IMR-90 (cell line): ENCODE measurements at regions not wholly inside any gene's neighbourhood (a gene's known extent, or its start where the extent isn't known, plus 50 kb on each side); places are given as distances from the start of the nearest gene placed in this dataset.

Source experiments
- ATAC-seq: fragments of 200-7000 bp; cut with Tn5 transposase; 2 replicates; pipeline ENCODE4 v1.9.1; 2020; ENCODE audit warnings: low read depth, mild to moderate bottlenecking, moderate library complexity
- BruUV-seq: library from RNA; stranded (reverse); fragments of 400-500 nt; replicated peaks from 2 replicates; lab custom pipeline; 2021; lab: Mats Ljungman, UMichigan
- CTCF ChIA-PET: fragments of 300-600 bp; formaldehyde crosslinking; extraction: SDS; loops from one replicate; lab custom pipeline; 2021; ENCODE audit warnings: antibody characterized with exemption; lab: Yijun Ruan, JAX
- POLR2A ChIA-PET: fragments of 300-600 bp; sonication (Branson Sonifier 250); formaldehyde crosslinking; loops from one replicate; lab custom pipeline; 2022; ENCODE audit warnings: antibody characterized with exemption; ENCODE audit not compliant: unreplicated experiment; lab: Charles Lee
- DNase-seq: peaks from one replicate; pipeline ENCODE4 v3.0.0; 2013
- H2AFZ ChIP-seq: replicated peaks from 2 replicates; pipeline ENCODE3; 2013; ENCODE audit warnings: low read length, mild to moderate bottlenecking; ENCODE audit not compliant: poor library complexity
- H2AK5ac ChIP-seq: 2 replicates; pipeline ENCODE4 v1.6.1; 2013; ENCODE audit warnings: low read depth, low read length, inconsistent platforms
- H2AK9ac ChIP-seq: replicated peaks from 2 replicates; pipeline ENCODE3; 2013; ENCODE audit warnings: mild to moderate bottlenecking, low read depth, low read length, moderate library complexity; ENCODE audit not compliant: poor library complexity
- H2BK120ac ChIP-seq: 2 replicates; pipeline ENCODE4 v1.6.1; 2013; ENCODE audit warnings: low read depth, low read length, inconsistent platforms
- H2BK15ac ChIP-seq: 3 replicates; pipeline ENCODE4 v1.6.1; 2013; ENCODE audit warnings: low read depth, low read length, inconsistent platforms
- H2BK20ac ChIP-seq: 2 replicates; pipeline ENCODE4 v1.6.1; 2013; ENCODE audit warnings: low read depth, mild to moderate bottlenecking, inconsistent platforms, low read length, moderate library complexity
- H2BK5ac ChIP-seq: 2 replicates; pipeline ENCODE4 v1.6.1; 2013; ENCODE audit warnings: mild to moderate bottlenecking, low read depth, low read length, inconsistent platforms; ENCODE audit not compliant: poor library complexity, severe bottlenecking
- H3K14ac ChIP-seq: replicated peaks from 2 replicates; pipeline ENCODE4 v1.6.1; 2013; ENCODE audit warnings: low read depth, low read length, inconsistent platforms
- H3K18ac ChIP-seq: 2 replicates; pipeline ENCODE4 v1.6.1; 2013; ENCODE audit warnings: low read depth, low read length, control low read depth
- H3K23ac ChIP-seq: 2 replicates; pipeline ENCODE4 v1.6.1; 2013; ENCODE audit warnings: low read depth, low read length, inconsistent platforms
- H3K27ac ChIP-seq: 2 replicates; pipeline ENCODE4 v1.5.1; 2013; ENCODE audit warnings: mild to moderate bottlenecking, control low read depth, low read length; ENCODE audit not compliant: insufficient read depth
- H3K27me3 ChIP-seq: 2 replicates; pipeline ENCODE4 v1.6.1; 2013; ENCODE audit warnings: low read length; ENCODE audit not compliant: control insufficient read depth, insufficient read depth
- H3K36me3 ChIP-seq: 2 replicates; pipeline ENCODE4 v1.6.1; 2013; ENCODE audit warnings: low read length, mixed read lengths; ENCODE audit not compliant: control insufficient read depth, insufficient read depth
- H3K4ac ChIP-seq: 2 replicates; pipeline ENCODE4 v1.6.1; 2013; ENCODE audit warnings: low read depth, low read length, inconsistent platforms
- H3K4me1 ChIP-seq: 2 replicates; pipeline ENCODE4 v1.6.1; 2013; ENCODE audit warnings: low read length, mixed read lengths; ENCODE audit not compliant: control insufficient read depth, insufficient read depth
- H3K4me2 ChIP-seq: 2 replicates; pipeline ENCODE4 v1.6.1; 2013; ENCODE audit warnings: low read depth, mild to moderate bottlenecking, control low read depth, low read length, moderate library complexity
- H3K4me3 ChIP-seq: 2 replicates; pipeline ENCODE4 v1.5.1; 2013; ENCODE audit warnings: low read depth, mild to moderate bottlenecking, control low read depth, low read length, moderate library complexity; ENCODE audit not compliant: insufficient read depth
- H3K56ac ChIP-seq: 2 replicates; pipeline ENCODE4 v1.6.1; 2013; ENCODE audit warnings: low read length, inconsistent platforms; ENCODE audit not compliant: insufficient read depth; ENCODE audit errors: extremely low read depth
- H3K79me1 ChIP-seq, 2 experiments: 2 replicates each; pipeline ENCODE4 v1.6.1; 2013; ENCODE audit warnings: low read length in 2 of 2, inconsistent platforms in 1 of 2, low read depth in 1 of 2
- H3K9ac ChIP-seq: 2 replicates; pipeline ENCODE4 v1.6.1; 2013; ENCODE audit warnings: low read depth, low read length, control low read depth
- H3K9me1 ChIP-seq: 2 replicates; pipeline ENCODE4 v1.6.1; 2013; ENCODE audit warnings: low read length, inconsistent platforms; ENCODE audit not compliant: insufficient read depth
- H3K9me3 ChIP-seq: 2 replicates; pipeline ENCODE4 v1.6.1; 2013; ENCODE audit warnings: low read length; ENCODE audit not compliant: control insufficient read depth, insufficient read depth
- H4K20me1 ChIP-seq: 2 replicates; pipeline ENCODE4 v1.6.1; 2013; ENCODE audit warnings: low read length, inconsistent platforms; ENCODE audit not compliant: insufficient read depth
- H4K5ac ChIP-seq: 2 replicates; pipeline ENCODE4 v1.6.1; 2013; ENCODE audit warnings: mild to moderate bottlenecking, low read depth, low read length, control low read depth
- H4K8ac ChIP-seq, 2 experiments: 2 replicates each; pipeline ENCODE4 v1.6.1; 2013; ENCODE audit warnings: low read depth in 2 of 2, low read length in 2 of 2, control low read depth in 1 of 2, inconsistent platforms in 1 of 2
- H4K91ac ChIP-seq: 2 replicates; pipeline ENCODE4 v1.6.1; 2013; ENCODE audit warnings: low read depth, low read length, inconsistent platforms; ENCODE audit not compliant: insufficient read depth
- BHLHE40 ChIP-seq: fragments of 150-350 bp; IDR thresholded peaks from 2 replicates; pipeline ENCODE4 v1.6.1; 2016; ENCODE audit warnings: mild to moderate bottlenecking, low read depth, low read length
- CEBPB ChIP-seq: IDR thresholded peaks from 2 replicates; pipeline ENCODE4 v1.6.1; 2012; ENCODE audit warnings: low read depth, low read length, improper control_type of control experiment
- CHD1 ChIP-seq: IDR thresholded peaks from 2 replicates; pipeline ENCODE4 v1.6.1; 2012; ENCODE audit warnings: low read depth, low read length, improper control_type of control experiment
- CTCF ChIP-seq: conservative IDR thresholded peaks from 2 replicates; pipeline ENCODE4 v1.5.1; 2012; ENCODE audit warnings: mild to moderate bottlenecking, low read depth, low read length, improper control_type of control experiment
- FOS ChIP-seq: fragments of 150-350 bp; IDR thresholded peaks from 2 replicates; pipeline ENCODE4 v1.6.1; 2016; ENCODE audit warnings: low read depth, low read length
- MAFK ChIP-seq: IDR thresholded peaks from 2 replicates; pipeline ENCODE4 v1.6.1; 2012; ENCODE audit warnings: low read depth, low read length, improper control_type of control experiment
- MAZ ChIP-seq: IDR thresholded peaks from 2 replicates; pipeline ENCODE4 v1.6.1; 2012; ENCODE audit warnings: low read depth, mild to moderate bottlenecking, low read length, improper control_type of control experiment, moderate library complexity, borderline replicate concordance
- MXI1 ChIP-seq: IDR thresholded peaks from 2 replicates; pipeline ENCODE4 v1.6.1; 2012; ENCODE audit warnings: low read depth, mild to moderate bottlenecking, low read length, moderate library complexity, borderline replicate concordance
- NFE2L2 ChIP-seq: fragments of 150-350 bp; IDR thresholded peaks from 2 replicates; pipeline ENCODE4 v1.6.1; 2016; ENCODE audit warnings: low read depth, mild to moderate bottlenecking, low read length
- POLR2A ChIP-seq: IDR thresholded peaks from 2 replicates; pipeline ENCODE4 v1.6.1; 2012; ENCODE audit warnings: mild to moderate bottlenecking, low read depth, low read length
- RAD21 ChIP-seq: IDR thresholded peaks from 2 replicates; pipeline ENCODE4 v1.6.1; 2012; ENCODE audit warnings: low read length, improper control_type of control experiment
- RCOR1 ChIP-seq: IDR thresholded peaks from 2 replicates; pipeline ENCODE4 v1.6.1; 2012; ENCODE audit warnings: mild to moderate bottlenecking, low read length, improper control_type of control experiment; ENCODE audit not compliant: insufficient replicate concordance
- RFX5 ChIP-seq: IDR thresholded peaks from 2 replicates; pipeline ENCODE4 v1.8.0; 2012; ENCODE audit warnings: low read depth, mild to moderate bottlenecking, low read length, moderate library complexity
- SMC3 ChIP-seq: fragments of 150-350 bp; IDR thresholded peaks from 2 replicates; pipeline ENCODE4 v1.6.1; 2016; ENCODE audit warnings: low read depth, mild to moderate bottlenecking, antibody characterized with exemption, low read length, moderate library complexity
- USF2 ChIP-seq: fragments of 150-350 bp; IDR thresholded peaks from 2 replicates; pipeline ENCODE4 v1.6.1; 2017; ENCODE audit warnings: mild to moderate bottlenecking, antibody characterized with exemption, low read length, low read depth
- WGBS, 2 experiments: methylation state at CpG; one replicate each; pipeline versions ENCODE4 v1.1.5 to v1.1.7; 2013; ENCODE audit warnings: missing lambda C conversion rate in 2 of 2; ENCODE audit not compliant: insufficient read length in 1 of 2; ENCODE audit errors: extremely low coverage in 2 of 2; 5-methylcytosine and 5-hydroxymethylcytosine counted together
- dilution Hi-C: fragments of 300-500 bp; cut with HindIII; formaldehyde crosslinking; loops from one replicate; pipeline ENCODE4 v1.14.3; 2018; ENCODE audit warnings: low sequenced_read_pairs; ENCODE audit not compliant: unreplicated experiment
- in situ Hi-C: fragments of 300-500 bp; cut with MboI; formaldehyde crosslinking; loops from 3 replicates; pipeline ENCODE4 v1.14.3; 2019; ENCODE audit warnings: low sequenced_read_pairs, inconsistent platforms, mixed read lengths
- intact Hi-C: fragments of 100-400 bp; cut with micrococcal nuclease; formaldehyde crosslinking; loops from 2 replicates; pipeline ENCODE4 v1.10.0; 2022
- TF ChIP-seq, protein P1 (sequence below): fragments of 150-350 bp; IDR thresholded peaks from 2 replicates; pipeline ENCODE4 v1.6.1; 2016; ENCODE audit warnings: low read depth, mild to moderate bottlenecking, low read length, moderate library complexity, borderline replicate concordance

GRCh38 chr15:49721621-49722020 lies 100.8 kb downstream of the DTWD1 start:
- DNase-seq (no peak), ATAC-seq (no peak)
- Histone ChIP-seq H3K14ac (0 out of 2 replicates have a peak overlapping the region, but pooled peaks have one; percentile 8), H3K9ac (no peak overlapping the region), H4K20me1 (no peaks in the 10 kb centered on the region), H3K4me3 (no peak overlapping the region), H4K8ac (no peak overlapping the region), H3K18ac (no peak overlapping the region), H3K79me1 (no peaks in the 10 kb centered on the region), H2BK5ac (no peak overlapping the region), H3K27ac (no peak overlapping the region), H3K9me3 (peaks cover 4% of the 10 kb centered on the region; the same call in 1 of the 2 replicates), H3K36me3 (no peaks in the 10 kb centered on the region), H3K23ac (no peak overlapping the region), H2BK15ac (no peak overlapping the region), H3K4ac (no peak overlapping the region), H4K91ac (no peak overlapping the region), H2AFZ (no peak overlapping the region), H3K27me3 (no peaks in the 10 kb centered on the region), H3K4me1 (peaks cover 2% of the 10 kb centered on the region; the same call in 1 of the 2 replicates), H4K5ac (no peak overlapping the region), H3K56ac (no peak overlapping the region), H3K9me1 (no peaks in the 10 kb centered on the region), H3K4me2 (no peak overlapping the region), H2BK20ac (peak overlapping the region; percentile 16; the same call in 1 of the 2 replicates), H2AK5ac (no peak overlapping the region), H2BK120ac (no peak overlapping the region), H2AK9ac (no peak overlapping the region)
- dilution Hi-C loops (no loop called here), in situ Hi-C loops (no loop called here), intact Hi-C loops (no loop called here)
- BruUV-seq = no TSS peak
- no peak for TF ChIP-seq CEBPB
- TF ChIP-seq RCOR1 = no peak
- no peak for TF ChIP-seq MAZ
- TF ChIP-seq CTCF = no peak
- TF ChIP-seq RAD21 = no peak
- TF ChIP-seq, protein P1, sequence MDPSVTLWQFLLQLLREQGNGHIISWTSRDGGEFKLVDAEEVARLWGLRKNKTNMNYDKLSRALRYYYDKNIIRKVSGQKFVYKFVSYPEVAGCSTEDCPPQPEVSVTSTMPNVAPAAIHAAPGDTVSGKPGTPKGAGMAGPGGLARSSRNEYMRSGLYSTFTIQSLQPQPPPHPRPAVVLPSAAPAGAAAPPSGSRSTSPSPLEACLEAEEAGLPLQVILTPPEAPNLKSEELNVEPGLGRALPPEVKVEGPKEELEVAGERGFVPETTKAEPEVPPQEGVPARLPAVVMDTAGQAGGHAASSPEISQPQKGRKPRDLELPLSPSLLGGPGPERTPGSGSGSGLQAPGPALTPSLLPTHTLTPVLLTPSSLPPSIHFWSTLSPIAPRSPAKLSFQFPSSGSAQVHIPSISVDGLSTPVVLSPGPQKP = no peak
- no peak for TF ChIP-seq FOS
- TF ChIP-seq NFE2L2 = no peak
- TF ChIP-seq CHD1 = no peak
- no peak for TF ChIP-seq POLR2A
- TF ChIP-seq BHLHE40 = no peak
- TF ChIP-seq RFX5 = no peak
- no peak for TF ChIP-seq SMC3
- no peak for TF ChIP-seq USF2
- no peak for TF ChIP-seq MXI1
- TF ChIP-seq MAFK = no peak
- ChIA-PET POLR2A (interaction anchor here (0.6 kb wide), 1 partner anchor 10 kb away, joined by 5 read pairs; no protein-coding TSS in a partner anchor), CTCF (interaction anchor here (1.1 kb wide), 1 partner anchor 26 kb away, joined by 3 read pairs; no protein-coding TSS in a partner anchor)
- WGBS, 2 experiments = no CpG with 5 or more reads among the region's 1 CpG
